GM13976 (cell line): ENCODE measurements at regions not wholly inside any gene's neighbourhood (a gene's known extent, or its start where the extent isn't known, plus 50 kb on each side); places are given as distances from the start of the nearest gene placed in this dataset.

Experiments
- DNase-seq: peaks from one replicate; pipeline ENCODE4 v3.0.0; 2012; ENCODE audit warnings: low spot score
- in situ Hi-C: fragments of 300-500 bp; cut with MboI; formaldehyde crosslinking; loops from one replicate; pipeline ENCODE4 v1.12.0; 2022; ENCODE audit warnings: low sequenced_read_pairs, mixed read lengths, inconsistent platforms; ENCODE audit not compliant: unreplicated experiment
- TF ChIP-seq, protein P1 (sequence below): IDR thresholded peaks from 2 replicates; pipeline ENCODE4 v1.5.1; 2012; ENCODE audit warnings: borderline replicate concordance, mild to moderate bottlenecking; ENCODE audit not compliant: insufficient read depth; ENCODE audit errors: extremely low read depth, missing control alignments, control extremely low read depth

DNA sequence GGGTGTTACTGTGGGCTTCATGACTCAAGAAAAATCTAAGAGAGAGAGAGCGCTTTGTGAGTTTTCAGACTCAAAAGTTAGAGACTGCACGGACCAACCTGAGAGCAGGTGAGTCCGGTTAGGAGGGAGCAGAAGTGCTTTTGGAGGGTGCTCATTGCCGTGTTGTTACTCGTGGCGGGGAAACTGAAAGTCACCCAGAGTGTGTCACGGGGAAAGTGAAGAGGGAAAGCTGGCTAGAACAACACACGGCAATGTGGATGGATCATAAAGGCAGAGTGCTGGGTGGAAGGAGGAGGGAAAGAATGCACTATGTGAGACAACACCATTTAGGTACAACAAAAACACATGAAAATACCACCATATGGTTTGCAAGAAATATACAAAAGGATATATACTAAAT lies 112.3 kb downstream of the BDH1 start:
- in situ Hi-C loops, result no loop called here
- no peak for DNase-seq
- TF ChIP-seq, protein P1, sequence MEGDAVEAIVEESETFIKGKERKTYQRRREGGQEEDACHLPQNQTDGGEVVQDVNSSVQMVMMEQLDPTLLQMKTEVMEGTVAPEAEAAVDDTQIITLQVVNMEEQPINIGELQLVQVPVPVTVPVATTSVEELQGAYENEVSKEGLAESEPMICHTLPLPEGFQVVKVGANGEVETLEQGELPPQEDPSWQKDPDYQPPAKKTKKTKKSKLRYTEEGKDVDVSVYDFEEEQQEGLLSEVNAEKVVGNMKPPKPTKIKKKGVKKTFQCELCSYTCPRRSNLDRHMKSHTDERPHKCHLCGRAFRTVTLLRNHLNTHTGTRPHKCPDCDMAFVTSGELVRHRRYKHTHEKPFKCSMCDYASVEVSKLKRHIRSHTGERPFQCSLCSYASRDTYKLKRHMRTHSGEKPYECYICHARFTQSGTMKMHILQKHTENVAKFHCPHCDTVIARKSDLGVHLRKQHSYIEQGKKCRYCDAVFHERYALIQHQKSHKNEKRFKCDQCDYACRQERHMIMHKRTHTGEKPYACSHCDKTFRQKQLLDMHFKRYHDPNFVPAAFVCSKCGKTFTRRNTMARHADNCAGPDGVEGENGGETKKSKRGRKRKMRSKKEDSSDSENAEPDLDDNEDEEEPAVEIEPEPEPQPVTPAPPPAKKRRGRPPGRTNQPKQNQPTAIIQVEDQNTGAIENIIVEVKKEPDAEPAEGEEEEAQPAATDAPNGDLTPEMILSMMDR, result no peak

GRCh38 chr3:197440717-197441303 lies 115.0 kb downstream of the BDH1 start:
- in situ Hi-C loops, result no loop called here
- DNase-seq, result no peak
- TF ChIP-seq, protein P1, result no peak

- in situ Hi-C loops, result no loop called here
- no peak for DNase-seq
- TF ChIP-seq, protein P1, result no peak
Measured at GRCh38 chr3:197438906-197439305, 116.9 kb downstream of the BDH1 start.

- in situ Hi-C loops, result no loop called here
- DNase-seq, result no peak
- TF ChIP-seq, protein P1, result no peak
Measured at GRCh38 chr3:197435426-197435825, 120.3 kb downstream of the BDH1 start.

GRCh38 chr3:197434830-197435229 lies 120.9 kb downstream of the BDH1 start:
- TF ChIP-seq, protein P1, result no peak
- in situ Hi-C loops, result no loop called here

GRCh38 chr3:197432384-197433127 lies 123.2 kb downstream of the BDH1 start:
- in situ Hi-C loops, result no loop called here
- no peak for DNase-seq
- TF ChIP-seq, protein P1, result no peak

More at GRCh38 chr3:197434830-197435229, 120.9 kb downstream of the BDH1 start:
- no peak for DNase-seq

GRCh38 chr3:197431346-197431910 lies 124.3 kb downstream of the BDH1 start:
- TF ChIP-seq, protein P1, result no peak
- DNase-seq, result no peak
- in situ Hi-C loops, result no loop called here
